Esophagus muscularis mucosa (tissue), 4 donors: ENCODE measurements at regions not wholly inside any gene's neighbourhood (a gene's known extent, or its start where the extent isn't known, plus 50 kb on each side); places are given as distances from the start of the nearest gene placed in this dataset.
A peak's percentile ranks its signal among the peaks of the same experiment; 100 is the strongest.

ENCODE experiments used
- DNase-seq: peaks from one replicate; pipeline ENCODE4 v3.0.0-alpha.2; 2017; ENCODE audit errors: extremely low spot score
- H3K27ac ChIP-seq, 4 donors: fragments of 200-600 bp; sonication (generic); replicated peaks in 1 of 4; 1 replicate in 3 of 4; 2 replicates in 1 of 4; pipeline ENCODE4 v1.5.1; 2016 to 2019; ENCODE audit warnings: mild to moderate bottlenecking in 1 of 4
- H3K27me3 ChIP-seq, 4 donors: fragments of 200-600 bp; sonication (generic); one replicate each; pipeline versions ENCODE4 v1.5.1 to v1.6.0; 2016 to 2019
- H3K36me3 ChIP-seq, 4 donors: fragments of 200-600 bp; sonication (generic); one replicate each; pipeline ENCODE4 v1.5.1; 2016 to 2019
- H3K4me1 ChIP-seq, 4 donors: fragments of 200-600 bp; sonication (generic); one replicate each; pipeline ENCODE4 v1.5.1; 2016 to 2019
- H3K4me3 ChIP-seq, 4 donors: fragments of 200-600 bp; sonication (generic); 1 replicate in 2 of 4; 2 replicates in 2 of 4; pipeline ENCODE4 v1.5.1; 2016 to 2019; ENCODE audit warnings: mild to moderate bottlenecking in 4 of 4, moderate library complexity in 1 of 4
- H3K9me3 ChIP-seq, 4 donors: fragments of 200-600 bp; sonication (generic); 1 replicate in 3 of 4; 2 replicates in 1 of 4; pipeline ENCODE4 v1.5.1; 2016 to 2019
- EP300 ChIP-seq: sonication (generic); formaldehyde crosslinking; IDR thresholded peaks from one replicate; pipeline ENCODE4 v1.6.1; 2017; ENCODE audit warnings: antibody characterized with exemption
- POLR2A ChIP-seq: fragments of 450-650 bp; IDR thresholded peaks from one replicate; pipeline ENCODE4 v1.6.1; 2017; ENCODE audit warnings: antibody characterized with exemption, moderate library complexity, mild to moderate bottlenecking, low read depth
- POLR2AphosphoS5 ChIP-seq, 2 donors: sonication (generic); formaldehyde crosslinking; IDR thresholded peaks; one replicate each; pipeline ENCODE4 v1.6.1; 2017; ENCODE audit warnings: antibody characterized with exemption in 2 of 2
- WGBS: methylation state at CpG from one replicate; pipeline ENCODE4 v1.1.5; 2018; 5-methylcytosine and 5-hydroxymethylcytosine counted together
- intact Hi-C: fragments of 100-400 bp; cut with DNase I; formaldehyde crosslinking; loops from one replicate; pipeline ENCODE4 v1.15.1; 2023
- TF ChIP-seq, protein P1 (sequence below), 3 experiments: fragments of 200-600 bp in 2 of 3; fragments of 450-650 bp in 1 of 3; sonication (generic) in 2 of 3; IDR thresholded peaks; one replicate each; pipeline ENCODE4 v1.5.1; 2017 to 2019; ENCODE audit warnings: antibody characterized with exemption in 3 of 3, mild to moderate bottlenecking in 2 of 3, moderate library complexity in 1 of 3

DNA sequence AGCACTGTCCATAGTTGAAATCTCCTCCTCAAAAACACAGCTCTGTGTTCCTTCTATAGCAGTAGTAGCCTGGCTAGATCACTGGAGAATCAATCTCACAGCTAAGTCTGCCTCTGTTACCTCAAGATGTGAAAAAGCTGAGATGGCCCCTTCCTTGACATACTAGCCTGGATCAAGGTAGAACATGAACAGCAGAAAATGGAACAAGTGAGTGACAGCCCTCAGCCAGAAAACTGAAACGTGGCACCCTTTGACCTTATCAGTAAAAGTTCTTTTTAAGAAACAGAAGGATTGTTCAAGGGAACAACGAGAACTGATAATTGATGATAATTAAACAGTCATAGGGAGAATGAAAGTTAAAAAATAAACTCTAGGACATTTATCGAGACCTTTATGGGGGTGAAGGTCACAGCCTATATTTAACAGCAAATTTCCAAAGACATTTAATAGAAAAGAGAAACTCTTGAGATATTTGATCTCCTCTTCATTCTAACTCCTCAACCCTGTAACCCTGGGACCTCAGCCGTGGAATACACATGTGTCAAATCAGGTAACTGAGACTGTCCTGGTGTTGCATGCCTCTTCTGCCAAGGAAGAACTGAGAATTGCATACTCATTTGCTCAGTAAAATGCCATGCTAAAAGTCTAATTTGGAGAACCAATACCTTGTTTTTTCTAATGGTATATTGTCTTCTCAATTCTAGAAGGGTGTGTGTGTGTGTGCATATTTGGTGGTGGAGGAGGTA, 258.0 kb upstream of the ATP2B1 start:
- Histone ChIP-seq H3K4me1 (peaks cover 0 to 3% (median 0%) of the 10 kb centered on the region in 4 donors), H3K4me3 (no peak overlapping the region), H3K27ac (no peak overlapping the region), H3K36me3 (no peaks in the 10 kb centered on the region), H3K27me3 (no peaks in the 10 kb centered on the region), H3K9me3 (no peaks in the 10 kb centered on the region)
- no peak for DNase-seq
- 91% methylated on average over 4 of the region's 4 CpGs for WGBS
- intact Hi-C loops = no loop called here
- no peak for TF ChIP-seq POLR2AphosphoS5 (IDR thresholded peaks at IDR 0.05)
- no peak for TF ChIP-seq POLR2A
- no peak for TF ChIP-seq EP300
- TF ChIP-seq, protein P1, sequence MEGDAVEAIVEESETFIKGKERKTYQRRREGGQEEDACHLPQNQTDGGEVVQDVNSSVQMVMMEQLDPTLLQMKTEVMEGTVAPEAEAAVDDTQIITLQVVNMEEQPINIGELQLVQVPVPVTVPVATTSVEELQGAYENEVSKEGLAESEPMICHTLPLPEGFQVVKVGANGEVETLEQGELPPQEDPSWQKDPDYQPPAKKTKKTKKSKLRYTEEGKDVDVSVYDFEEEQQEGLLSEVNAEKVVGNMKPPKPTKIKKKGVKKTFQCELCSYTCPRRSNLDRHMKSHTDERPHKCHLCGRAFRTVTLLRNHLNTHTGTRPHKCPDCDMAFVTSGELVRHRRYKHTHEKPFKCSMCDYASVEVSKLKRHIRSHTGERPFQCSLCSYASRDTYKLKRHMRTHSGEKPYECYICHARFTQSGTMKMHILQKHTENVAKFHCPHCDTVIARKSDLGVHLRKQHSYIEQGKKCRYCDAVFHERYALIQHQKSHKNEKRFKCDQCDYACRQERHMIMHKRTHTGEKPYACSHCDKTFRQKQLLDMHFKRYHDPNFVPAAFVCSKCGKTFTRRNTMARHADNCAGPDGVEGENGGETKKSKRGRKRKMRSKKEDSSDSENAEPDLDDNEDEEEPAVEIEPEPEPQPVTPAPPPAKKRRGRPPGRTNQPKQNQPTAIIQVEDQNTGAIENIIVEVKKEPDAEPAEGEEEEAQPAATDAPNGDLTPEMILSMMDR (IDR thresholded peaks at IDR 0.05) = no peak

DNA sequence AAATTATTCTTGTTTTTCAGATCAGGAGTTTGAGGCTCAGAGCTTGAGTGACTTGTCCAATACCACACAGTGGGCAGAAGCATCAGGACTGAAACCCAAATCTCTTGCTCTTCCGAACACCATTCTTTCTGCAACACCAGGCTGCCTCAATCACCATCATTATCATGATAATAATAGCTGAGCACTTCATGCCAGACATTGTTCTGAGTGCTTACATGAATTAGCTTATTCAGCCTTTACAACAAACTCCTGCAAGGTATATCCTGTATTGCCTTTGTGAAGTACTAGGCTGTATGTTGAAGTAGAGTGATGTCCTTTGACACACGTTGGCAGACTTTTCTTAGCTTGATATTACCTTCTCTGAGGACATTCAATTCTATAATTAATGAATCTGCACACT, 257.4 kb upstream of the ATP2B1 start:
- no peak overlapping the region for H3K27ac ChIP-seq
- H3K4me3 ChIP-seq = no peak overlapping the region
- DNase-seq = no peak
- no peaks in the 10 kb centered on the region for H3K4me1 ChIP-seq
- H3K9me3 ChIP-seq = no peaks in the 10 kb centered on the region
- no peaks in the 10 kb centered on the region for H3K36me3 ChIP-seq
- intact Hi-C loops = no loop called here
- TF ChIP-seq, protein P1 (IDR thresholded peaks at IDR 0.05) = no peak
- TF ChIP-seq POLR2A (no peak), EP300 (no peak), POLR2AphosphoS5 (IDR thresholded peaks at IDR 0.05) (no peak)
- 88% methylated on average over 2 of the region's 2 CpGs for WGBS
- H3K27me3 ChIP-seq = no peaks in the 10 kb centered on the region

DNA sequence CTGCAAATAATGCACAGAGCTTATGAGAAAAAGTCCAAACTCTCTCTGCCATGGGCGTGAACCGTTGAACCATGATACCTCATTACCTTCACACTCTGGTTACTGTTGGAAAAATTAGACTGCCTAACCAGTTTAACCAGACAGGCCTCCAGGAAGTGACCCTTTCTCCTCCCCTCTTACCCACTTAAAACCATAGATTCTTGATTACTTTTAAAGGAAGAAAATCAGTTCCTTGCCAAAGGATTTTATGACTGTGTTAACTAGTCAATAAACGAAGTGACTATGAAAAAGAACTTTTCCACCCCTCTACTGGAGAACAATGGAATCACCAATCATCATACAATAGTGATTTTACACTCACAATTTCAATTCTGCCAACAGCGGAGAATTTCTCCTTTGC, 254.0 kb upstream of the ATP2B1 start:
- no peak for DNase-seq
- H3K9me3 ChIP-seq = no peaks in the 10 kb centered on the region
- intact Hi-C loops = no loop called here
- no peak overlapping the region for H3K27ac ChIP-seq
- H3K27me3 ChIP-seq = no peaks in the 10 kb centered on the region
- TF ChIP-seq EP300 (no peak), POLR2A (no peak), POLR2AphosphoS5 (IDR thresholded peaks at IDR 0.05) (no peak)
- TF ChIP-seq, protein P1 (IDR thresholded peaks at IDR 0.05) = peak in 1 of 3 experiments; percentile 16
- 93% methylated on average over 4 of the region's 4 CpGs for WGBS
- H3K4me1 ChIP-seq = no peaks in the 10 kb centered on the region
- no peaks in the 10 kb centered on the region for H3K36me3 ChIP-seq
- no peak overlapping the region for H3K4me3 ChIP-seq

DNA sequence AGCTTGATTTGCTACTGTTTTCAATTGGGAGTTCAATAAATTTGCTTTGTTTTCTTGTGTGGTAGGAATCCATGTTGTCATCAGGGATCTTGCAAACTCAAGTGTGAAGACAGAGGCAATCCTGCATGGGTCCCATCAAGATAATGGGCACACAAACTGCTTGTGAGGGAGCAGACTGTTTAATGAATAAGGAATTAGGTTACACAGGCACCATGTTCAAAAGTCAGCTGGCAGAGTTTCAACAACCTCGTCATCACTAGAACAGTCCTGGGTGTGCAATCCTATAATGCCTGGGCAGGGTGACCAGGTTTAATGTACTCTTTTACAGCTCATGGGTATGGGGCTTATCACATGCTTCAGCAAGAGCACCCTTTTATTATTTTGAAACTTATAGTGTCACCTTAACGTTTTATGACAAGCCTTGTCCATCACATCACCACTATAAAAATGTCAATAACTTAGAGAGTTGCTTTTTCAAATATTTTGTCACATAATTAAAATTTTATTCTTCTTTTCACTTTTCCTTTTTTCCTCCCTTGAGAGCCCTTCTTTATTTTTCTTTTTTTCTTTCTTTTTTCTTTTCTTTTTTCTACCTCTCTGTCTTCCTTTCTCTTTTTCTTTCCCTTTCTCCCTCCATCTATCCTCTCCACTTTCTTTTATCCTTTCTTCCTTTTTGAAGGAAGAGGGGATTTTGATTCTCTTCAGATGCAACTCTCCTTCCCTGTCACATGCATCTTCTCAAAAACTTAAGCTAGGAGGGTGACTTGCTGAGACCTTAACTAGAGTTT, 252.2 kb upstream of the ATP2B1 start:
- WGBS = 77% methylated on average over 2 of the region's 2 CpGs
- Histone ChIP-seq H3K27ac (no peak overlapping the region), H3K36me3 (no peaks in the 10 kb centered on the region), H3K27me3 (no peaks in the 10 kb centered on the region), H3K4me3 (no peak overlapping the region), H3K9me3 (no peaks in the 10 kb centered on the region), H3K4me1 (no peaks in the 10 kb centered on the region)
- TF ChIP-seq POLR2A (no peak), EP300 (no peak), POLR2AphosphoS5 (IDR thresholded peaks at IDR 0.05) (no peak)
- TF ChIP-seq, protein P1 (IDR thresholded peaks at IDR 0.05) = no peak
- DNase-seq = no peak
- intact Hi-C loops = no loop called here
